ENCODE measurements at regions not wholly inside any gene's neighbourhood (a gene's known extent, or its start where the extent isn't known, plus 50 kb on each side); places are given as distances from the start of the nearest gene placed in this dataset.
"Not testable (repeated sequence)": the region's sequence is repeated elsewhere in the genome, so short reads cannot be mapped to it uniquely, and the experiment has no call there.

DNA sequence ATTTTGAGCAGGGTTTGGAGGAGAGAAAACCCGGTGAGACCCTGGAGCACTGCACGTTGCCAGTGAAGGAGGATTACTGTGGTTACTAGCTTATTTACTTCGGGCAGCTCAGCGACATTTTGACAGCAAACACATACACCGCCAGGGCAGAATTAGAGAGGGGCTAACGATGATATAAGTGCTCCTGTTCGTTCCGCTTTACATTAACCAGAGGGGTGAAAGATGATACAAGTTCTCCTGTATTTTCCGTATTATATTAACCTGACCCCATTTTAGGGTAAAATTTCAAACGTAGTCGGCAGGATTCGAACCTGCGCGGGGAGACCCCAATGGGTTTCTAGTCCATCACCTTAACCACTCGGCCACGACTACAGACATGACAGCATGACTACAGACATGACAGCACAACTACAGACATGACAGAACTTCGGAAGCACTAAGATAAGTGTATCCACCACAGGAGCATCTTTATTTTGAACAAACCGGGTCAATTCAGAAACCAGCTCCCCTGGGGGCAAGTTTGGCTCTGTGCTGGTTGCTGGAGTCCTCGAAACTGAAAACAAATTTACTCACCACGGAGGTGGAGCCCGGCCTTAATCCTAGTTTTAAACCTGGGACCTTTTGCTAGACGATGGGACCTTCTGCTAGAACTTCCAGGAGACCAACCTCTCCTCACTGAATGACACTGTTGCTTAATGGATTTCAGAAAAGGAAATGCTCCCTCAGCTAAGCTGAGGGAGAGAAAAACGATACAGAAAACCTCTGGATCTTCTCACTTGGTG, 80.4 kb upstream of the ZNF184 start:
- no peak for DNase-seq
- Histone ChIP-seq H3K9me3 (no peaks in the 10 kb centered on the region), H3K4me1 (no peaks in the 10 kb centered on the region), H3K27me3 (replicated peaks; ENCODE audit: control insufficient read depth, insufficient read depth, low read length) (no peaks in the 10 kb centered on the region), H3K36me3 (ENCODE audit: control insufficient read depth, insufficient read depth, low read length) (no peaks in the 10 kb centered on the region), H3K4me3 (ENCODE audit: low read depth, low read length) (no peak overlapping the region)
- Mint-ChIP-seq H3K27me3 (ENCODE audit: insufficient read depth, unreplicated experiment) (no peaks in the 10 kb centered on the region), H3K36me3 (ENCODE audit: insufficient read depth, unreplicated experiment) (peaks cover 3% of the 10 kb centered on the region), H3K4me3 (ENCODE audit: unreplicated experiment) (no peak overlapping the region), H3K9me3 (ENCODE audit: unreplicated experiment) (peaks cover 6% of the 10 kb centered on the region), H3K27ac (ENCODE audit: unreplicated experiment) (no peak overlapping the region), H3K4me1 (ENCODE audit: low read depth, unreplicated experiment) (no peaks in the 10 kb centered on the region)
- TF ChIP-seq, protein P1, sequence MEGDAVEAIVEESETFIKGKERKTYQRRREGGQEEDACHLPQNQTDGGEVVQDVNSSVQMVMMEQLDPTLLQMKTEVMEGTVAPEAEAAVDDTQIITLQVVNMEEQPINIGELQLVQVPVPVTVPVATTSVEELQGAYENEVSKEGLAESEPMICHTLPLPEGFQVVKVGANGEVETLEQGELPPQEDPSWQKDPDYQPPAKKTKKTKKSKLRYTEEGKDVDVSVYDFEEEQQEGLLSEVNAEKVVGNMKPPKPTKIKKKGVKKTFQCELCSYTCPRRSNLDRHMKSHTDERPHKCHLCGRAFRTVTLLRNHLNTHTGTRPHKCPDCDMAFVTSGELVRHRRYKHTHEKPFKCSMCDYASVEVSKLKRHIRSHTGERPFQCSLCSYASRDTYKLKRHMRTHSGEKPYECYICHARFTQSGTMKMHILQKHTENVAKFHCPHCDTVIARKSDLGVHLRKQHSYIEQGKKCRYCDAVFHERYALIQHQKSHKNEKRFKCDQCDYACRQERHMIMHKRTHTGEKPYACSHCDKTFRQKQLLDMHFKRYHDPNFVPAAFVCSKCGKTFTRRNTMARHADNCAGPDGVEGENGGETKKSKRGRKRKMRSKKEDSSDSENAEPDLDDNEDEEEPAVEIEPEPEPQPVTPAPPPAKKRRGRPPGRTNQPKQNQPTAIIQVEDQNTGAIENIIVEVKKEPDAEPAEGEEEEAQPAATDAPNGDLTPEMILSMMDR (IDR thresholded peaks at IDR 0.05; ENCODE audit: insufficient read depth in 1 of 2, low read depth in 1 of 2, low read length in 1 of 2, severe bottlenecking in 1 of 2, unreplicated experiment in 1 of 2), result no peak
- intact Hi-C loops (cut with micrococcal nuclease; ENCODE audit: unreplicated experiment), result no loop called here
- POLR2A ChIA-PET, result no interaction called here
- BruUV-seq (replicated peaks), result no TSS peak
- CTCF ChIA-PET, result no interaction called here

DNA sequence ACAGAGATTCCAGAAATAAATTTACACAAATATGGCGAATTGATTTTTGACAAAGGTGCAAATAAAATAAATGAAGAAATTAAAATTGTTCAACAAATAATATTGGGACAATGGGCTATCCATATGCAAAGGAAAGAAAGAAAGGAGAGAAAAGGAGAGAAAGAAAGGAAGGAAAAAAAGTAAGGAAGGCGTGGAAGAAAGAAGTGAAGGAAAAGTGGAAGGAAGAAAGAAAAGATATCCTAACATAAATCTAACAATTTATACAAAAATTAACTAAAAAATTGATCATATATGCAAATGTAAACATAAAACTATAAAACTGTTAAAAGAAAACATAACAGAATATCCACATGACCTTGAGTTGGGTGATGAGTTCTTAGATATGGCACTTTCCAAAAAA, 78.7 kb upstream of the ZNF184 start:
- Mint-ChIP-seq H3K27ac (ENCODE audit: unreplicated experiment) (no peak overlapping the region), H3K4me3 (ENCODE audit: unreplicated experiment) (no peak overlapping the region), H3K27me3 (ENCODE audit: insufficient read depth, unreplicated experiment) (no peaks in the 10 kb centered on the region), H3K9me3 (ENCODE audit: unreplicated experiment) (peaks cover 6% of the 10 kb centered on the region), H3K4me1 (ENCODE audit: low read depth, unreplicated experiment) (no peaks in the 10 kb centered on the region), H3K36me3 (ENCODE audit: insufficient read depth, unreplicated experiment) (peaks cover 20% of the 10 kb centered on the region)
- ChIA-PET CTCF (no interaction called here), POLR2A (no interaction called here)
- Histone ChIP-seq H3K27me3 (replicated peaks; ENCODE audit: control insufficient read depth, insufficient read depth, low read length) (no peaks in the 10 kb centered on the region), H3K4me3 (ENCODE audit: low read depth, low read length) (no peak overlapping the region), H3K9me3 (no peaks in the 10 kb centered on the region), H3K36me3 (ENCODE audit: control insufficient read depth, insufficient read depth, low read length) (no peaks in the 10 kb centered on the region), H3K4me1 (peaks cover 4% of the 10 kb centered on the region; the same call in 1 of the 2 replicates)
- TF ChIP-seq, protein P1 (IDR thresholded peaks at IDR 0.05; ENCODE audit: insufficient read depth in 1 of 2, low read depth in 1 of 2, low read length in 1 of 2, severe bottlenecking in 1 of 2, unreplicated experiment in 1 of 2), result no peak
- BruUV-seq (replicated peaks), result no TSS peak
- no peak for DNase-seq
- intact Hi-C loops (cut with micrococcal nuclease; ENCODE audit: unreplicated experiment), result no loop called here

GRCh38 chr6:27550692-27551091, 77.8 kb upstream of the ZNF184 start:
- peaks cover 4% of the 10 kb centered on the region; the same call in 1 of the 2 replicates for H3K4me1 ChIP-seq
- Mint-ChIP-seq H3K9me3 (ENCODE audit: unreplicated experiment) (peaks cover 6% of the 10 kb centered on the region), H3K4me1 (ENCODE audit: low read depth, unreplicated experiment) (no peaks in the 10 kb centered on the region), H3K4me3 (ENCODE audit: unreplicated experiment) (no peak overlapping the region), H3K27me3 (ENCODE audit: insufficient read depth, unreplicated experiment) (no peaks in the 10 kb centered on the region), H3K27ac (ENCODE audit: unreplicated experiment) (no peak overlapping the region), H3K36me3 (ENCODE audit: insufficient read depth, unreplicated experiment) (peaks cover 20% of the 10 kb centered on the region)
- ChIA-PET POLR2A (no interaction called here), CTCF (no interaction called here)
- no peaks in the 10 kb centered on the region for H3K36me3 ChIP-seq (ENCODE audit: control insufficient read depth, insufficient read depth, low read length)
- intact Hi-C loops (cut with micrococcal nuclease; ENCODE audit: unreplicated experiment), result no loop called here
- no peak for DNase-seq
- no peaks in the 10 kb centered on the region for H3K27me3 ChIP-seq (replicated peaks; ENCODE audit: control insufficient read depth, insufficient read depth, low read length)
- TF ChIP-seq, protein P1 (IDR thresholded peaks at IDR 0.05; ENCODE audit: insufficient read depth in 1 of 2, low read depth in 1 of 2, low read length in 1 of 2, severe bottlenecking in 1 of 2, unreplicated experiment in 1 of 2), result no peak
- H3K4me3 ChIP-seq (ENCODE audit: low read depth, low read length), result no peak overlapping the region
- no peaks in the 10 kb centered on the region for H3K9me3 ChIP-seq
- no TSS peak for BruUV-seq (replicated peaks)

- DNase-seq; BruUV-seq (replicated peaks); H3K9me3 ChIP-seq; CTCF ChIA-PET; POLR2A ChIA-PET; H3K9me3 Mint-ChIP-seq (ENCODE audit: unreplicated experiment); H3K4me1 ChIP-seq; H3K27me3 ChIP-seq (replicated peaks; ENCODE audit: control insufficient read depth, insufficient read depth, low read length); H3K4me1 Mint-ChIP-seq (ENCODE audit: low read depth, unreplicated experiment); H3K27me3 Mint-ChIP-seq (ENCODE audit: insufficient read depth, unreplicated experiment); H3K36me3 ChIP-seq (ENCODE audit: control insufficient read depth, insufficient read depth, low read length): not testable (repeated sequence)
- Mint-ChIP-seq H3K4me3 (ENCODE audit: unreplicated experiment) (peak overlapping the region; percentile 80), H3K27ac (ENCODE audit: unreplicated experiment) (peak overlapping the region; percentile 54), H3K36me3 (ENCODE audit: insufficient read depth, unreplicated experiment) (peaks cover 20% of the 10 kb centered on the region)
- intact Hi-C loops (cut with micrococcal nuclease; ENCODE audit: unreplicated experiment), result loop anchor here (2.0 kb wide), 1 partner anchor 56 kb away; no protein-coding TSS in a partner anchor
- H3K4me3 ChIP-seq (ENCODE audit: low read depth, low read length), result peak overlapping the region; percentile 40
Observed at GRCh38 chr6:27549241-27549598, 76.3 kb upstream of the ZNF184 start.
